ENCODE measurements at regions not wholly inside any gene's neighbourhood (a gene's known extent, or its start where the extent isn't known, plus 50 kb on each side); places are given as distances from the start of the nearest gene placed in this dataset.

GRCh38 chr10:2791774-2792443 lies 275.4 kb upstream of the PFKP start:
- TF ChIP-seq EZH2phosphoT487 (IDR thresholded peaks at IDR 0.05; ENCODE audit: borderline replicate concordance, low read depth, low read length): no peak
- TF ChIP-seq CTCF (conservative IDR thresholded peaks at IDR 0.05; ENCODE audit: low read length): no peak
- no peak for DNase-seq (ENCODE audit: low spot score)
- Histone ChIP-seq H2AFZ (ENCODE audit: low read length) (no peak overlapping the region), H3K4me3 (ENCODE audit: low read depth, low read length, poor library complexity, severe bottlenecking) (no peak overlapping the region), H3K27ac (ENCODE audit: low read depth, low read length, poor library complexity, severe bottlenecking) (no peak overlapping the region), H3K79me2 (ENCODE audit: insufficient read depth, low read depth, low read length) (no peaks in the 10 kb centered on the region), H3K9me2 (ENCODE audit: insufficient read depth, low read length) (no peaks in the 10 kb centered on the region), H3K4me1 (ENCODE audit: insufficient read depth, low read length, poor library complexity, severe bottlenecking) (no peaks in the 10 kb centered on the region), H3K4me2 (ENCODE audit: low read length) (no peak overlapping the region), H4K20me1 (ENCODE audit: insufficient read depth, low read length) (no peaks in the 10 kb centered on the region), H3K9me3 (ENCODE audit: low read length) (0 out of 2 replicates have a peak, but pooled peaks cover 6% of the 10 kb centered on the region), H3K36me3 (ENCODE audit: insufficient read depth, low read length) (no peaks in the 10 kb centered on the region)
- intact Hi-C loops (cut with micrococcal nuclease; ENCODE audit: unreplicated experiment): no loop called here
- ChIA-PET CTCF (ENCODE audit: unreplicated experiment) (no interaction called here), POLR2A (interaction anchor here (0.6 kb wide), 1 partner anchor 78 kb away, joined by 3 read pairs; no protein-coding TSS in a partner anchor)
- BruUV-seq (replicated peaks): no TSS peak

GRCh38 chr10:2790396-2791188 lies 276.8 kb upstream of the PFKP start:
- Histone ChIP-seq H3K79me2 (ENCODE audit: insufficient read depth, low read depth, low read length) (no peaks in the 10 kb centered on the region), H3K4me2 (ENCODE audit: low read length) (no peak overlapping the region), H3K9me2 (ENCODE audit: insufficient read depth, low read length) (no peaks in the 10 kb centered on the region), H3K4me3 (ENCODE audit: low read depth, low read length, poor library complexity, severe bottlenecking) (no peak overlapping the region), H3K27ac (ENCODE audit: low read depth, low read length, poor library complexity, severe bottlenecking) (no peak overlapping the region), H3K9me3 (ENCODE audit: low read length) (no peaks in the 10 kb centered on the region), H4K20me1 (ENCODE audit: insufficient read depth, low read length) (no peaks in the 10 kb centered on the region), H3K36me3 (ENCODE audit: insufficient read depth, low read length) (no peaks in the 10 kb centered on the region), H3K4me1 (ENCODE audit: insufficient read depth, low read length, poor library complexity, severe bottlenecking) (no peaks in the 10 kb centered on the region), H2AFZ (ENCODE audit: low read length) (no peak overlapping the region)
- intact Hi-C loops (cut with micrococcal nuclease; ENCODE audit: unreplicated experiment): no loop called here
- CTCF ChIA-PET (ENCODE audit: unreplicated experiment): no interaction called here
- no peak for TF ChIP-seq EZH2phosphoT487 (IDR thresholded peaks at IDR 0.05; ENCODE audit: borderline replicate concordance, low read depth, low read length)
- TF ChIP-seq CTCF (conservative IDR thresholded peaks at IDR 0.05; ENCODE audit: low read length): no peak
- POLR2A ChIA-PET: no interaction called here
- no peak for DNase-seq (ENCODE audit: low spot score)
- no TSS peak for BruUV-seq (replicated peaks)

- CTCF ChIA-PET (ENCODE audit: unreplicated experiment): no interaction called here
Observed at GRCh38 chr10:2786251-2786650, 281.1 kb upstream of the PFKP start.

More at GRCh38 chr10:2786251-2786650, 281.1 kb upstream of the PFKP start:
- Histone ChIP-seq H3K4me1 (ENCODE audit: insufficient read depth, low read length, poor library complexity, severe bottlenecking) (no peaks in the 10 kb centered on the region), H3K36me3 (ENCODE audit: insufficient read depth, low read length) (no peaks in the 10 kb centered on the region), H3K4me2 (ENCODE audit: low read length) (no peak overlapping the region), H3K27ac (ENCODE audit: low read depth, low read length, poor library complexity, severe bottlenecking) (no peak overlapping the region), H3K9me2 (ENCODE audit: insufficient read depth, low read length) (no peaks in the 10 kb centered on the region), H3K4me3 (ENCODE audit: low read depth, low read length, poor library complexity, severe bottlenecking) (no peak overlapping the region), H3K9me3 (ENCODE audit: low read length) (no peaks in the 10 kb centered on the region), H4K20me1 (ENCODE audit: insufficient read depth, low read length) (no peaks in the 10 kb centered on the region), H2AFZ (ENCODE audit: low read length) (no peak overlapping the region), H3K79me2 (ENCODE audit: insufficient read depth, low read depth, low read length) (no peaks in the 10 kb centered on the region)
- TF ChIP-seq CTCF (conservative IDR thresholded peaks at IDR 0.05; ENCODE audit: low read length): no peak
- TF ChIP-seq EZH2phosphoT487 (IDR thresholded peaks at IDR 0.05; ENCODE audit: borderline replicate concordance, low read depth, low read length): no peak
- DNase-seq (ENCODE audit: low spot score): no peak
- no TSS peak for BruUV-seq (replicated peaks)
- POLR2A ChIA-PET: no interaction called here
- intact Hi-C loops (cut with micrococcal nuclease; ENCODE audit: unreplicated experiment): no loop called here
